Astrocyte (in vitro differentiated cells and primary cell): ENCODE measurements at regions not wholly inside any gene's neighbourhood (a gene's known extent, or its start where the extent isn't known, plus 50 kb on each side); places are given as distances from the start of the nearest gene placed in this dataset.

Experiments used
- EZH2 ChIP-seq: IDR thresholded peaks from 2 replicates; pipeline ENCODE4 v1.6.1; 2012; ENCODE audit warnings: mild to moderate bottlenecking, low read length, inconsistent platforms; ENCODE audit not compliant: insufficient read depth
- TF ChIP-seq, protein P1 (sequence below): IDR thresholded peaks from 2 replicates; pipeline ENCODE4 v1.5.1; 2011; ENCODE audit warnings: low read depth, mild to moderate bottlenecking, inconsistent platforms, low read length, moderate library complexity; ENCODE audit not compliant: insufficient read depth

- no peak for TF ChIP-seq EZH2
- TF ChIP-seq, protein P1, sequence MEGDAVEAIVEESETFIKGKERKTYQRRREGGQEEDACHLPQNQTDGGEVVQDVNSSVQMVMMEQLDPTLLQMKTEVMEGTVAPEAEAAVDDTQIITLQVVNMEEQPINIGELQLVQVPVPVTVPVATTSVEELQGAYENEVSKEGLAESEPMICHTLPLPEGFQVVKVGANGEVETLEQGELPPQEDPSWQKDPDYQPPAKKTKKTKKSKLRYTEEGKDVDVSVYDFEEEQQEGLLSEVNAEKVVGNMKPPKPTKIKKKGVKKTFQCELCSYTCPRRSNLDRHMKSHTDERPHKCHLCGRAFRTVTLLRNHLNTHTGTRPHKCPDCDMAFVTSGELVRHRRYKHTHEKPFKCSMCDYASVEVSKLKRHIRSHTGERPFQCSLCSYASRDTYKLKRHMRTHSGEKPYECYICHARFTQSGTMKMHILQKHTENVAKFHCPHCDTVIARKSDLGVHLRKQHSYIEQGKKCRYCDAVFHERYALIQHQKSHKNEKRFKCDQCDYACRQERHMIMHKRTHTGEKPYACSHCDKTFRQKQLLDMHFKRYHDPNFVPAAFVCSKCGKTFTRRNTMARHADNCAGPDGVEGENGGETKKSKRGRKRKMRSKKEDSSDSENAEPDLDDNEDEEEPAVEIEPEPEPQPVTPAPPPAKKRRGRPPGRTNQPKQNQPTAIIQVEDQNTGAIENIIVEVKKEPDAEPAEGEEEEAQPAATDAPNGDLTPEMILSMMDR, result no peak
These were observed 188.9 kb upstream of the SESN3 start for GRCh38 chr11:95419915-95420314.
